SJCRH30 (cell line): ENCODE measurements at regions not wholly inside any gene's neighbourhood (a gene's known extent, or its start where the extent isn't known, plus 50 kb on each side); places are given as distances from the start of the nearest gene placed in this dataset.

Experiments used
- DNase-seq, 2 experiments: peaks; one replicate each; pipeline ENCODE4 v3.0.0-alpha.2; 2015 to 2020
- H3K27ac ChIP-seq: fragments of 250-450 bp; sonication (Bioruptor Pico); 2 replicates; pipeline ENCODE4 v1.5.1; 2020; ENCODE audit warnings: mild to moderate bottlenecking, moderate library complexity
- H3K27me3 ChIP-seq: fragments of 250-450 bp; sonication (Bioruptor Pico); 2 replicates; pipeline ENCODE4 v1.5.1; 2020; ENCODE audit warnings: mild to moderate bottlenecking, moderate library complexity
- H3K36me3 ChIP-seq: fragments of 250-450 bp; sonication (Bioruptor Pico); 2 replicates; pipeline ENCODE4 v1.5.1; 2020; ENCODE audit warnings: mild to moderate bottlenecking, moderate library complexity
- H3K4me1 ChIP-seq: fragments of 250-450 bp; sonication (Bioruptor Pico); 2 replicates; pipeline ENCODE4 v1.5.1; 2020; ENCODE audit warnings: mild to moderate bottlenecking, moderate library complexity
- H3K4me3 ChIP-seq: fragments of 250-450 bp; sonication (Bioruptor Pico); 2 replicates; pipeline ENCODE4 v1.5.1; 2020; ENCODE audit warnings: mild to moderate bottlenecking, moderate library complexity
- H3K9me3 ChIP-seq: fragments of 250-450 bp; sonication (Bioruptor Pico); replicated peaks from 2 replicates; pipeline ENCODE4 v1.5.1; 2020; ENCODE audit warnings: mild to moderate bottlenecking, moderate library complexity

GRCh38 chr9:1647776-1648175 lies 367.4 kb upstream of the SMARCA2 start:
- Histone ChIP-seq H3K27me3 (no peaks in the 10 kb centered on the region), H3K9me3 (no peaks in the 10 kb centered on the region), H3K36me3 (no peaks in the 10 kb centered on the region), H3K4me3 (no peak overlapping the region), H3K4me1 (peaks cover 5% of the 10 kb centered on the region; the same call in 1 of the 2 replicates), H3K27ac (no peak overlapping the region)
- peak; percentile 15 to 29 for DNase-seq

GRCh38 chr9:1653282-1653681 lies 361.9 kb upstream of the SMARCA2 start:
- no peaks in the 10 kb centered on the region for H3K36me3 ChIP-seq
- no peaks in the 10 kb centered on the region for H3K4me1 ChIP-seq
- no peak overlapping the region for H3K4me3 ChIP-seq
- H3K27ac ChIP-seq = no peak overlapping the region
- H3K27me3 ChIP-seq = no peaks in the 10 kb centered on the region
- no peaks in the 10 kb centered on the region for H3K9me3 ChIP-seq
- DNase-seq = no peak

- Histone ChIP-seq H3K36me3 (no peaks in the 10 kb centered on the region), H3K4me1 (no peaks in the 10 kb centered on the region), H3K27me3 (no peaks in the 10 kb centered on the region), H3K9me3 (no peaks in the 10 kb centered on the region), H3K4me3 (no peak overlapping the region), H3K27ac (no peak overlapping the region)
- DNase-seq = no peak
Measured at GRCh38 chr9:1658661-1659362, 356.3 kb upstream of the SMARCA2 start.

- DNase-seq = no peak
- Histone ChIP-seq H3K36me3 (no peaks in the 10 kb centered on the region), H3K4me3 (no peak overlapping the region), H3K27me3 (no peaks in the 10 kb centered on the region), H3K4me1 (no peaks in the 10 kb centered on the region), H3K27ac (no peak overlapping the region), H3K9me3 (no peaks in the 10 kb centered on the region)
Measured at GRCh38 chr9:1659363-1659690, 355.8 kb upstream of the SMARCA2 start.

GRCh38 chr9:1668441-1668840 lies 346.7 kb upstream of the SMARCA2 start:
- Histone ChIP-seq H3K9me3 (0 out of 2 replicates have a peak, but pooled peaks cover 3% of the 10 kb centered on the region), H3K27me3 (no peaks in the 10 kb centered on the region), H3K36me3 (no peaks in the 10 kb centered on the region), H3K4me3 (no peak overlapping the region), H3K4me1 (no peaks in the 10 kb centered on the region), H3K27ac (no peak overlapping the region)
- DNase-seq = no peak

GRCh38 chr9:1673300-1673699 lies 341.8 kb upstream of the SMARCA2 start:
- H3K9me3 ChIP-seq = no peaks in the 10 kb centered on the region
- no peak overlapping the region for H3K4me3 ChIP-seq
- H3K27me3 ChIP-seq = no peaks in the 10 kb centered on the region
- H3K36me3 ChIP-seq = no peaks in the 10 kb centered on the region
- H3K27ac ChIP-seq = no peak overlapping the region
- no peak for DNase-seq
- no peaks in the 10 kb centered on the region for H3K4me1 ChIP-seq

- Histone ChIP-seq H3K36me3 (no peaks in the 10 kb centered on the region), H3K27me3 (no peaks in the 10 kb centered on the region), H3K9me3 (no peaks in the 10 kb centered on the region), H3K27ac (no peak overlapping the region), H3K4me1 (no peaks in the 10 kb centered on the region), H3K4me3 (no peak overlapping the region)
- DNase-seq = no peak
Measured at GRCh38 chr9:1676771-1677170, 338.4 kb upstream of the SMARCA2 start.

- no peaks in the 10 kb centered on the region for H3K4me1 ChIP-seq
Measured at GRCh38 chr9:1683951-1684350, 331.2 kb upstream of the SMARCA2 start.

GRCh38 chr9:1698991-1699390 lies 316.2 kb upstream of the SMARCA2 start:
- no peak for DNase-seq
- H3K4me3 ChIP-seq = no peak overlapping the region
- H3K9me3 ChIP-seq = no peaks in the 10 kb centered on the region; the same call in 1 of the 2 replicates
- no peaks in the 10 kb centered on the region for H3K36me3 ChIP-seq
- no peaks in the 10 kb centered on the region for H3K27me3 ChIP-seq
- H3K4me1 ChIP-seq = peaks cover 11% of the 10 kb centered on the region
- no peak overlapping the region for H3K27ac ChIP-seq

More at GRCh38 chr9:1683951-1684350, 331.2 kb upstream of the SMARCA2 start:
- Histone ChIP-seq H3K27ac (no peak overlapping the region), H3K4me3 (no peak overlapping the region), H3K9me3 (no peaks in the 10 kb centered on the region), H3K27me3 (no peaks in the 10 kb centered on the region), H3K36me3 (no peaks in the 10 kb centered on the region)
- DNase-seq = no peak

GRCh38 chr9:1701113-1701512 lies 314.0 kb upstream of the SMARCA2 start:
- H3K27me3 ChIP-seq = no peaks in the 10 kb centered on the region
- no peak overlapping the region for H3K4me3 ChIP-seq
- no peak overlapping the region for H3K27ac ChIP-seq
- H3K4me1 ChIP-seq = peaks cover 11% of the 10 kb centered on the region
- DNase-seq = no peak
- H3K36me3 ChIP-seq = no peaks in the 10 kb centered on the region
- peaks cover 2% of the 10 kb centered on the region for H3K9me3 ChIP-seq

- Histone ChIP-seq H3K27me3 (no peaks in the 10 kb centered on the region), H3K4me3 (no peak overlapping the region), H3K9me3 (peaks cover 4% of the 10 kb centered on the region), H3K36me3 (no peaks in the 10 kb centered on the region), H3K4me1 (peaks cover 24% of the 10 kb centered on the region), H3K27ac (no peak overlapping the region)
- DNase-seq = no peak
Measured at GRCh38 chr9:1702701-1703100, 312.4 kb upstream of the SMARCA2 start.

- Histone ChIP-seq H3K4me1 (peaks cover 33% of the 10 kb centered on the region), H3K27me3 (no peaks in the 10 kb centered on the region), H3K36me3 (no peaks in the 10 kb centered on the region)
Measured at GRCh38 chr9:1707291-1707690, 307.9 kb upstream of the SMARCA2 start.

GRCh38 chr9:1708219-1708618 lies 306.9 kb upstream of the SMARCA2 start:
- H3K4me3 ChIP-seq = no peak overlapping the region
- peak in 1 of 2 experiments; percentile 35 for DNase-seq

More at GRCh38 chr9:1707291-1707690, 307.9 kb upstream of the SMARCA2 start:
- DNase-seq = peak; percentile 43 to 84
- Histone ChIP-seq H3K27ac (peak overlapping the region; percentile 62), H3K9me3 (peaks cover 7% of the 10 kb centered on the region), H3K4me3 (no peak overlapping the region)

GRCh38 chr9:1709347-1709746 lies 305.8 kb upstream of the SMARCA2 start:
- Histone ChIP-seq H3K4me1 (peaks cover 22% of the 10 kb centered on the region), H3K27ac (no peak overlapping the region), H3K27me3 (no peaks in the 10 kb centered on the region), H3K9me3 (peaks cover 7% of the 10 kb centered on the region), H3K36me3 (no peaks in the 10 kb centered on the region), H3K4me3 (no peak overlapping the region)
- DNase-seq = no peak

More at GRCh38 chr9:1708219-1708618, 306.9 kb upstream of the SMARCA2 start:
- Histone ChIP-seq H3K36me3 (no peaks in the 10 kb centered on the region), H3K9me3 (peaks cover 7% of the 10 kb centered on the region), H3K4me1 (peaks cover 28% of the 10 kb centered on the region), H3K27me3 (no peaks in the 10 kb centered on the region), H3K27ac (peak overlapping the region; percentile 62)

GRCh38 chr9:1712861-1713450 lies 302.2 kb upstream of the SMARCA2 start:
- Histone ChIP-seq H3K9me3 (peaks cover 3% of the 10 kb centered on the region), H3K36me3 (no peaks in the 10 kb centered on the region), H3K27ac (no peak overlapping the region), H3K4me1 (peaks cover 6% of the 10 kb centered on the region), H3K4me3 (no peak overlapping the region), H3K27me3 (no peaks in the 10 kb centered on the region)
- DNase-seq = no peak

- no peak for DNase-seq
- Histone ChIP-seq H3K9me3 (no peaks in the 10 kb centered on the region; the same call in 1 of the 2 replicates), H3K4me3 (no peak overlapping the region), H3K27ac (no peak overlapping the region), H3K27me3 (no peaks in the 10 kb centered on the region), H3K4me1 (no peaks in the 10 kb centered on the region), H3K36me3 (no peaks in the 10 kb centered on the region)
Measured at GRCh38 chr9:1713841-1714240, 301.3 kb upstream of the SMARCA2 start.
